Panc1 (cell line): ENCODE measurements at regions not wholly inside any gene's neighbourhood (a gene's known extent, or its start where the extent isn't known, plus 50 kb on each side); places are given as distances from the start of the nearest gene placed in this dataset.

Source experiments
- ATAC-seq: fragments of 200-7000 bp; cut with Tn5 transposase; 2 replicates; pipeline ENCODE4 v1.9.1; 2020; ENCODE audit warnings: mild to moderate bottlenecking, moderate library complexity
- BruUV-seq: library from RNA; stranded (reverse); fragments of 400-500 nt; replicated peaks from 2 replicates; lab custom pipeline; 2021; lab: Mats Ljungman, UMichigan
- CTCF ChIA-PET: fragments of 300-600 bp; sonication (Branson Sonifier 250); formaldehyde crosslinking; loops from one replicate; lab custom pipeline; 2022; ENCODE audit warnings: antibody characterized with exemption; lab: Charles Lee
- POLR2A ChIA-PET: fragments of 300-600 bp; sonication (Branson Sonifier 250); formaldehyde crosslinking; loops from one replicate; lab custom pipeline; 2022; ENCODE audit warnings: antibody characterized with exemption; lab: Charles Lee
- DNase-seq: peaks from one replicate; pipeline ENCODE4 v3.0.0-alpha.2; 2010; ENCODE audit warnings: low read depth, low spot score
- H3K27ac ChIP-seq: 2 replicates; pipeline ENCODE4 v1.5.1; 2011; ENCODE audit warnings: mild to moderate bottlenecking, low read length, inconsistent platforms
- H3K27me3 ChIP-seq: fragments of 200-500 bp; sonication (Bioruptor generic); 2 replicates; pipeline ENCODE4 v1.6.0; 2014; ENCODE audit warnings: low read length, inconsistent platforms; ENCODE audit not compliant: control insufficient read depth, insufficient read depth
- H3K36me3 ChIP-seq: fragments of 200-500 bp; sonication (Bioruptor generic); 2 replicates; pipeline ENCODE4 v1.5.1; 2014; ENCODE audit warnings: inconsistent platforms, mild to moderate bottlenecking, low read length, moderate library complexity; ENCODE audit not compliant: control insufficient read depth, insufficient read depth
- H3K4me1 ChIP-seq: 2 replicates; pipeline ENCODE4 v1.5.1; 2011; ENCODE audit warnings: inconsistent platforms, mild to moderate bottlenecking, low read length, moderate library complexity; ENCODE audit not compliant: control insufficient read depth, insufficient read depth
- H3K4me3 ChIP-seq, 2 experiments: 2 replicates each; pipeline ENCODE4 v1.5.1; 2011 to 2012; ENCODE audit warnings: low read depth in 2 of 2, low read length in 2 of 2, mild to moderate bottlenecking in 2 of 2, inconsistent platforms in 1 of 2, moderate library complexity in 1 of 2
- H3K9me3 ChIP-seq: fragments of 200-500 bp; sonication (Bioruptor generic); 2 replicates; pipeline ENCODE4 v1.5.1; 2014; ENCODE audit warnings: low read depth, mild to moderate bottlenecking, inconsistent platforms, low read length, moderate library complexity; ENCODE audit not compliant: control insufficient read depth, insufficient read depth
- POLR2AphosphoS5 ChIP-seq: IDR thresholded peaks from 2 replicates; pipeline ENCODE4 v1.6.1; 2012; ENCODE audit warnings: mild to moderate bottlenecking, low read depth, low read length, moderate library complexity
- SIN3A ChIP-seq: IDR thresholded peaks from 2 replicates; pipeline ENCODE4 v1.6.1; 2012; ENCODE audit warnings: low read depth, mild to moderate bottlenecking, low read length, moderate library complexity, borderline replicate concordance; ENCODE audit not compliant: insufficient read depth
- TCF7L2 ChIP-seq: IDR thresholded peaks from 2 replicates; pipeline ENCODE4 v1.6.1; 2011; ENCODE audit warnings: mild to moderate bottlenecking, low read depth, low read length, inconsistent platforms
- in situ Hi-C: cut with HindIII; loops from 2 replicates; pipeline ENCODE4 v1.10.0; 2016; ENCODE audit warnings: low sequenced_read_pairs, low pct_unique_long_range_greater_than_20kb
- intact Hi-C: fragments of 100-400 bp; cut with micrococcal nuclease; formaldehyde crosslinking; loops from one replicate; pipeline ENCODE4 v1.10.0; 2022; ENCODE audit not compliant: unreplicated experiment
- TF ChIP-seq, protein P1 (sequence below), 2 experiments: IDR thresholded peaks; 2 replicates each; pipeline ENCODE4 v1.6.1; 2011 to 2012; ENCODE audit warnings: low read depth in 2 of 2, control low read depth in 1 of 2, low read length in 1 of 2, mild to moderate bottlenecking in 1 of 2, moderate library complexity in 1 of 2; ENCODE audit not compliant: insufficient read depth in 1 of 2
- TF ChIP-seq, protein P2 (sequence below): fragments of 450-650 bp; IDR thresholded peaks from 2 replicates; pipeline ENCODE4 v1.5.1; 2017; ENCODE audit warnings: mild to moderate bottlenecking

DNA sequence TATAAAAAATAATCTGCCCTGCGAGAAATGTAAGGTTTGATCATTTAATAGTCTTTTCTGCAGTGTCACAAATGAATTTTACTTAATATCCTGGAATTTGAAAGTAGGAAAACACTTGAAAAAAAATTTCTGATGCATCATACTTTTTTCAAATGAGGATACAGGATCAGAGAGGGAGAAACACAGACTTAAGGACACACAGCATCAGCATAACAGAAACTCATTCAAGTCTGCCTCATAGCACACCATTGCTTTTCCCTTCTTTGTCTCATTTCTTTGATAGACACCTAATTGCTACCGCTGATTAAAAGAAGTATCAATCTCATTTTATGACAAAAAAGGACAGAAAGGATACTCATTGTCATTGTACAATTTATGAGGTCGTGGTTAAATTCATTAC lies 319.0 kb downstream of the TMEM114 start:
- H3K36me3 ChIP-seq = no peaks in the 10 kb centered on the region
- DNase-seq (no peak), ATAC-seq (no peak)
- CTCF ChIA-PET = no interaction called here
- no peak overlapping the region for H3K4me3 ChIP-seq
- H3K27me3 ChIP-seq = no peaks in the 10 kb centered on the region
- no peak overlapping the region for H3K27ac ChIP-seq
- intact Hi-C loops (no loop called here), in situ Hi-C loops (no loop called here)
- BruUV-seq = no TSS peak
- TF ChIP-seq SIN3A = no peak
- TF ChIP-seq, protein P1, sequence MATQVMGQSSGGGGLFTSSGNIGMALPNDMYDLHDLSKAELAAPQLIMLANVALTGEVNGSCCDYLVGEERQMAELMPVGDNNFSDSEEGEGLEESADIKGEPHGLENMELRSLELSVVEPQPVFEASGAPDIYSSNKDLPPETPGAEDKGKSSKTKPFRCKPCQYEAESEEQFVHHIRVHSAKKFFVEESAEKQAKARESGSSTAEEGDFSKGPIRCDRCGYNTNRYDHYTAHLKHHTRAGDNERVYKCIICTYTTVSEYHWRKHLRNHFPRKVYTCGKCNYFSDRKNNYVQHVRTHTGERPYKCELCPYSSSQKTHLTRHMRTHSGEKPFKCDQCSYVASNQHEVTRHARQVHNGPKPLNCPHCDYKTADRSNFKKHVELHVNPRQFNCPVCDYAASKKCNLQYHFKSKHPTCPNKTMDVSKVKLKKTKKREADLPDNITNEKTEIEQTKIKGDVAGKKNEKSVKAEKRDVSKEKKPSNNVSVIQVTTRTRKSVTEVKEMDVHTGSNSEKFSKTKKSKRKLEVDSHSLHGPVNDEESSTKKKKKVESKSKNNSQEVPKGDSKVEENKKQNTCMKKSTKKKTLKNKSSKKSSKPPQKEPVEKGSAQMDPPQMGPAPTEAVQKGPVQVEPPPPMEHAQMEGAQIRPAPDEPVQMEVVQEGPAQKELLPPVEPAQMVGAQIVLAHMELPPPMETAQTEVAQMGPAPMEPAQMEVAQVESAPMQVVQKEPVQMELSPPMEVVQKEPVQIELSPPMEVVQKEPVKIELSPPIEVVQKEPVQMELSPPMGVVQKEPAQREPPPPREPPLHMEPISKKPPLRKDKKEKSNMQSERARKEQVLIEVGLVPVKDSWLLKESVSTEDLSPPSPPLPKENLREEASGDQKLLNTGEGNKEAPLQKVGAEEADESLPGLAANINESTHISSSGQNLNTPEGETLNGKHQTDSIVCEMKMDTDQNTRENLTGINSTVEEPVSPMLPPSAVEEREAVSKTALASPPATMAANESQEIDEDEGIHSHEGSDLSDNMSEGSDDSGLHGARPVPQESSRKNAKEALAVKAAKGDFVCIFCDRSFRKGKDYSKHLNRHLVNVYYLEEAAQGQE (IDR thresholded peaks at IDR 0.05; ENCODE audit: insufficient read depth in 1 of 2, low read depth in 2 of 2, low read length in 1 of 2) = no peak
- TF ChIP-seq POLR2AphosphoS5 = no peak
- TF ChIP-seq, protein P2, sequence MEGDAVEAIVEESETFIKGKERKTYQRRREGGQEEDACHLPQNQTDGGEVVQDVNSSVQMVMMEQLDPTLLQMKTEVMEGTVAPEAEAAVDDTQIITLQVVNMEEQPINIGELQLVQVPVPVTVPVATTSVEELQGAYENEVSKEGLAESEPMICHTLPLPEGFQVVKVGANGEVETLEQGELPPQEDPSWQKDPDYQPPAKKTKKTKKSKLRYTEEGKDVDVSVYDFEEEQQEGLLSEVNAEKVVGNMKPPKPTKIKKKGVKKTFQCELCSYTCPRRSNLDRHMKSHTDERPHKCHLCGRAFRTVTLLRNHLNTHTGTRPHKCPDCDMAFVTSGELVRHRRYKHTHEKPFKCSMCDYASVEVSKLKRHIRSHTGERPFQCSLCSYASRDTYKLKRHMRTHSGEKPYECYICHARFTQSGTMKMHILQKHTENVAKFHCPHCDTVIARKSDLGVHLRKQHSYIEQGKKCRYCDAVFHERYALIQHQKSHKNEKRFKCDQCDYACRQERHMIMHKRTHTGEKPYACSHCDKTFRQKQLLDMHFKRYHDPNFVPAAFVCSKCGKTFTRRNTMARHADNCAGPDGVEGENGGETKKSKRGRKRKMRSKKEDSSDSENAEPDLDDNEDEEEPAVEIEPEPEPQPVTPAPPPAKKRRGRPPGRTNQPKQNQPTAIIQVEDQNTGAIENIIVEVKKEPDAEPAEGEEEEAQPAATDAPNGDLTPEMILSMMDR = no peak
- no peak for TF ChIP-seq TCF7L2
- POLR2A ChIA-PET = no interaction called here
- H3K9me3 ChIP-seq = no peaks in the 10 kb centered on the region
- H3K4me1 ChIP-seq = no peaks in the 10 kb centered on the region

DNA sequence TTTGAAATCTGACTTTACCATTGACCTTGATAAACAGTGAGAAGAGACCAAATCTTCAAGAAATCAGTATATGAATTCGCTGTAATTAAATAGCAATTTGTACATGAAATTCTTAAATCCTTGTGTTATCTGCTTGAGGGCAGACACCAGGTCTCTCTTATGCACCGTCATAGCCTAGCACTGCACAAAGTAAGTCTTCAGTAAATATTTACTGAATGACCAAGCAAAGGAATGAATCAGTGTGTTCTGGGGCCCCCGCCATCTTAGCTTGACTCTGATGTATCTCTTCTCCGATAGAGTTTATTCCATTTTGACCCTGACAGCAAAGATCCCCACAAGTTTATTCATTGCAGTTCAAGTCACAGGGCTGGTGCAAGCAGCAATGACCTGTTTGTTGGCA lies 328.0 kb downstream of the TMEM114 start:
- ChIA-PET CTCF (no interaction called here), POLR2A (no interaction called here)
- H3K36me3 ChIP-seq = no peaks in the 10 kb centered on the region
- H3K4me3 ChIP-seq = no peak overlapping the region
- intact Hi-C loops (no loop called here), in situ Hi-C loops (no loop called here)
- no peaks in the 10 kb centered on the region for H3K27me3 ChIP-seq
- H3K9me3 ChIP-seq = no peaks in the 10 kb centered on the region
- H3K4me1 ChIP-seq = no peaks in the 10 kb centered on the region
- H3K27ac ChIP-seq = no peak overlapping the region
- DNase-seq (no peak), ATAC-seq (no peak)
- no peak for TF ChIP-seq SIN3A
- TF ChIP-seq, protein P2 = no peak
- TF ChIP-seq, protein P1 (IDR thresholded peaks at IDR 0.05; ENCODE audit: insufficient read depth in 1 of 2, low read depth in 2 of 2, low read length in 1 of 2) = no peak
- no peak for TF ChIP-seq TCF7L2
- no peak for TF ChIP-seq POLR2AphosphoS5
- BruUV-seq = no TSS peak
